K562 (cell line): ENCODE measurements at regions not wholly inside any gene's neighbourhood (a gene's known extent, or its start where the extent isn't known, plus 50 kb on each side); places are given as distances from the start of the nearest gene placed in this dataset.

Experiments
- ATAC-seq: fragments of 200-7000 bp; cut with Tn5 transposase; 3 replicates; pipeline ENCODE4 v1.9.1; 2020; ENCODE audit warnings: moderate library complexity
- BruUV-seq: library from RNA; stranded (reverse); fragments of 400-500 nt; replicated peaks from 2 replicates; lab custom pipeline; 2021; lab: Mats Ljungman, UMichigan
- CTCF ChIA-PET: fragments of 300-600 bp; formaldehyde crosslinking; extraction: SDS; loops from one replicate; lab custom pipeline; 2021; ENCODE audit warnings: low intra/inter-chr PET ratio; lab: Yijun Ruan, JAX
- POLR2A ChIA-PET: fragments of 300-600, 350-650 bp; sonication (Branson Sonifier 250); formaldehyde crosslinking; extraction: SDS; loops from one replicate; lab custom pipeline; 2021; ENCODE audit warnings: antibody characterized with exemption, inconsistent platforms; lab: Yijun Ruan, JAX
- DNase-seq, 4 experiments: peaks; one replicate each; pipeline versions ENCODE4 v3.0.0 to v3.0.0-alpha.2; 2011 to 2018; ENCODE audit warnings: low spot score in 3 of 4, mixed read lengths in 3 of 4; ENCODE audit errors: extremely low read depth in 1 of 4
- FAIRE-seq: peaks from 2 replicates; lab custom pipeline; 2011; peaks lifted over from hg19 to GRCh38; lab: Jason Lieb, UNC
- H2AFZ ChIP-seq: 2 replicates; pipeline ENCODE4 v1.6.0; 2011; ENCODE audit warnings: low read depth, low read length, control low read depth, inconsistent platforms
- H3K27ac ChIP-seq: fragments of 200-600 bp; 3 replicates; pipeline ENCODE4 v1.8.0; 2011; ENCODE audit warnings: low read depth, mild to moderate bottlenecking, control low read depth, inconsistent platforms, low read length, moderate library complexity, mixed read lengths; ENCODE audit errors: extremely low read depth
- H3K27me3 ChIP-seq, 2 experiments: fragments of 300-600 bp in 1 of 2; 2 replicates in 1 of 2; 3 replicates in 1 of 2; pipeline versions ENCODE4 v1.6.0 to v1.8.0; 2011; ENCODE audit warnings: inconsistent platforms in 2 of 2, low read length in 2 of 2, mild to moderate bottlenecking in 1 of 2, mixed read lengths in 1 of 2, moderate library complexity in 1 of 2; ENCODE audit not compliant: control insufficient read depth in 2 of 2, insufficient read depth in 2 of 2
- H3K36me3 ChIP-seq: fragments of 300-600 bp; 3 replicates; pipeline ENCODE4 v1.8.0; 2011; ENCODE audit warnings: mild to moderate bottlenecking, low read length, inconsistent platforms; ENCODE audit not compliant: control insufficient read depth, insufficient read depth
- H3K4me1 ChIP-seq, 2 experiments: fragments of 200-600 bp in 1 of 2; replicated peaks in 1 of 2; 2 replicates in 1 of 2; 3 replicates in 1 of 2; pipeline versions ENCODE4 v1.5.1 to v1.8.0; 2011; ENCODE audit warnings: inconsistent platforms in 2 of 2, low read length in 2 of 2, mild to moderate bottlenecking in 1 of 2, mixed read lengths in 1 of 2, moderate library complexity in 1 of 2; ENCODE audit not compliant: control insufficient read depth in 2 of 2, insufficient read depth in 2 of 2
- H3K4me2 ChIP-seq: 2 replicates; pipeline ENCODE4 v1.6.1; 2011; ENCODE audit warnings: low read length, control low read depth, inconsistent platforms, mixed read lengths; ENCODE audit not compliant: insufficient read depth
- H3K4me3 ChIP-seq: fragments of 200-600 bp; sonication (generic), shearing (Covaris generic); 2 replicates; pipeline ENCODE4 v1.5.1; 2016; ENCODE audit warnings: control low read depth, inconsistent platforms
- H3K79me2 ChIP-seq: fragments of 200-600 bp; 3 replicates; pipeline ENCODE4 v1.8.0; 2011; ENCODE audit warnings: low read length, inconsistent platforms; ENCODE audit not compliant: control insufficient read depth, insufficient read depth
- H3K9ac ChIP-seq, 2 experiments: 2 replicates each; pipeline versions ENCODE4 v1.6.0 to v1.6.1; 2011; ENCODE audit warnings: low read depth in 2 of 2, low read length in 2 of 2, control low read depth in 1 of 2, inconsistent platforms in 1 of 2, mild to moderate bottlenecking in 1 of 2, mixed read lengths in 1 of 2; ENCODE audit not compliant: insufficient read depth in 1 of 2
- H3K9me1 ChIP-seq: one replicate; pipeline ENCODE4 v1.6.0; 2011; ENCODE audit warnings: inconsistent platforms, mild to moderate bottlenecking, low read length, moderate library complexity; ENCODE audit not compliant: control insufficient read depth, insufficient read depth
- H3K9me3 ChIP-seq: replicated peaks from 2 replicates; pipeline ENCODE4 v1.5.1; 2011; ENCODE audit warnings: low read depth, low read length, inconsistent platforms; ENCODE audit not compliant: control insufficient read depth, insufficient read depth
- H4K20me1 ChIP-seq: replicated peaks from 2 replicates; pipeline ENCODE4 v1.6.1; 2011; ENCODE audit warnings: low read length, inconsistent platforms, mixed read lengths; ENCODE audit not compliant: control insufficient read depth, insufficient read depth
- ATF1 ChIP-seq, 2 experiments: fragments of 450-650 bp in 1 of 2; IDR thresholded peaks; 2 replicates each; pipeline ENCODE4 v1.6.1; 2016; ENCODE audit warnings: missing compliant biosample characterization in 1 of 2, missing genetic modification characterization in 1 of 2
- DNMT1 ChIP-seq: fragments of 450-650 bp; IDR thresholded peaks from 2 replicates; pipeline ENCODE4 v1.6.1; 2016; ENCODE audit warnings: antibody characterized with exemption, mild to moderate bottlenecking
- ETV1 ChIP-seq: fragments of 450-650 bp; conservative IDR thresholded peaks from 2 replicates; pipeline ENCODE4 v1.6.1; 2016; ENCODE audit warnings: missing genetic modification characterization, control low read depth, low read depth, missing compliant biosample characterization
- GTF2B ChIP-seq: IDR thresholded peaks from 2 replicates; pipeline ENCODE4 v1.6.1; 2011; ENCODE audit not compliant: insufficient read length; ENCODE audit errors: extremely low read depth
- HOXB6 ChIP-seq: fragments of 250-450 bp; sonication (Bioruptor Pico); IDR thresholded peaks from 2 replicates; pipeline ENCODE4 v1.5.1; 2022; ENCODE audit warnings: mild to moderate bottlenecking, borderline replicate concordance
- JUND ChIP-seq, 2 experiments: IDR thresholded peaks; 2 replicates in 1 of 2; 3 replicates in 1 of 2; pipeline ENCODE4 v1.6.1; 2011; ENCODE audit warnings: borderline replicate concordance in 2 of 2, low read depth in 2 of 2, low read length in 2 of 2, improper control_type of control experiment in 1 of 2, missing biosample characterization in 1 of 2, missing genetic modification characterization in 1 of 2, missing genetic modification reagents in 1 of 2
- LCOR ChIP-seq: sonication (generic); formaldehyde crosslinking; IDR thresholded peaks from 2 replicates; pipeline ENCODE4 v1.8.0; 2022; ENCODE audit warnings: mild to moderate bottlenecking, missing genetic modification reagents
- PYGO2 ChIP-seq: fragments of 450-650 bp; IDR thresholded peaks from 2 replicates; pipeline ENCODE4 v1.6.1; 2016; ENCODE audit warnings: mild to moderate bottlenecking, missing genetic modification characterization, moderate library complexity, missing compliant biosample characterization
- TRIM25 ChIP-seq: fragments of 450-650 bp; IDR thresholded peaks from 2 replicates; pipeline ENCODE4 v1.7.0; 2016; ENCODE audit warnings: borderline replicate concordance
- ZNF384 ChIP-seq: IDR thresholded peaks from 2 replicates; pipeline ENCODE4 v1.6.1; 2012; ENCODE audit warnings: low read depth, low read length, improper control_type of control experiment
- ZNF511 ChIP-seq: sonication (generic); formaldehyde crosslinking; IDR thresholded peaks from 2 replicates; pipeline ENCODE4 v1.8.0; 2022; ENCODE audit warnings: mild to moderate bottlenecking, missing genetic modification reagents
- ZNF592 ChIP-seq: fragments of 450-650 bp; IDR thresholded peaks from 2 replicates; pipeline ENCODE4 v1.6.1; 2017; ENCODE audit warnings: antibody characterized with exemption, mild to moderate bottlenecking
- ZNF696 ChIP-seq: fragments of 250-450 bp; sonication (Bioruptor Pico); conservative IDR thresholded peaks from 2 replicates; pipeline ENCODE4 v1.4.0; 2020; ENCODE audit warnings: mild to moderate bottlenecking, moderate library complexity
- WGBS: fragments of 100-300 bp; shearing (Covaris generic); methylation state at CpG from one replicate; pipeline ENCODE4 v1.1.6; 2016; ENCODE audit warnings: low coverage, mixed read lengths; ENCODE audit not compliant: insufficient coverage; ENCODE audit errors: missing lambda C conversion rate; 5-methylcytosine and 5-hydroxymethylcytosine counted together
- in situ Hi-C: fragments of 300-500 bp; cut with MboI; formaldehyde crosslinking; loops from 4 replicates; pipeline ENCODE4 v1.15.0; 2018; ENCODE audit warnings: inconsistent platforms, mixed read lengths
- intact Hi-C: fragments of 100-400 bp; cut with micrococcal nuclease; formaldehyde crosslinking; loops from 2 replicates; pipeline ENCODE4 v1.14.2; 2022

- Histone ChIP-seq H3K9me3 (no peaks in the 10 kb centered on the region), H3K4me2 (no peak overlapping the region), H2AFZ (no peak overlapping the region), H4K20me1 (no peaks in the 10 kb centered on the region), H3K4me3 (no peak overlapping the region), H3K4me1 (no peaks in the 10 kb centered on the region; a peak in 1 of 5 replicates), H3K79me2 (no peaks in the 10 kb centered on the region), H3K36me3 (no peaks in the 10 kb centered on the region), H3K27me3 (peaks cover 10 to 46% of the 10 kb centered on the region in 2 experiments), H3K9ac (no peak overlapping the region), H3K27ac (no peak overlapping the region), H3K9me1 (no peaks in the 10 kb centered on the region)
- CTCF ChIA-PET: no interaction called here
- DNase-seq: no peak
- intact Hi-C loops: no loop called here
- POLR2A ChIA-PET: interaction anchor here (0.6 kb wide), 1 partner anchor 398 kb away, joined by 3 read pairs; no protein-coding TSS in a partner anchor
- BruUV-seq: no TSS peak
- in situ Hi-C loops: no loop called here
- 2% methylated on average over 16 of the region's 16 CpGs for whole genome bisulfite sequencing
- FAIRE-seq: no peak
- no peak for ATAC-seq
- TF ChIP-seq HOXB6 (no peak), ZNF592 (no peak), LCOR (CRISPR knock-in tag) (no peak), ETV1 (no peak), DNMT1 (no peak), ZNF511 (CRISPR knock-in tag) (no peak), ZNF696 (no peak), ZNF384 (no peak), PYGO2 (no peak), TRIM25 (no peak), ATF1 (CRISPR knock-in tag; IDR thresholded peaks at IDR 0.05) (no peak), ATF1 (tag; IDR thresholded peaks at IDR 0.05) (no peak), JUND (IDR thresholded peaks at IDR 0.05; ENCODE audit: borderline replicate concordance, low read depth, low read length) (no peak), JUND (tag; IDR thresholded peaks at IDR 0.05; ENCODE audit: borderline replicate concordance, low read depth, low read length) (no peak), GTF2B (no peak)
These were observed 72.5 kb upstream of the ZNF423 start for GRCh38 chr16:49928176-49929041.
